Prostate gland (tissue), 2 donors: ENCODE measurements at regions not wholly inside any gene's neighbourhood (a gene's known extent, or its start where the extent isn't known, plus 50 kb on each side); places are given as distances from the start of the nearest gene placed in this dataset.
"Not testable (repeated sequence)": the region's sequence is repeated elsewhere in the genome, so short reads cannot be mapped to it uniquely, and the experiment has no call there.

Experiments used
- DNase-seq: peaks from one replicate; pipeline ENCODE4 v3.0.0-alpha.2; 2019; ENCODE audit warnings: low spot score
- H3K27ac ChIP-seq, 2 donors: fragments of 200-600 bp; sonication (generic); 2 replicates each; pipeline ENCODE4 v1.5.1; 2017 to 2019
- H3K27me3 ChIP-seq: fragments of 200-600 bp; sonication (generic); replicated peaks from 2 replicates; pipeline ENCODE4 v1.5.1; 2019; ENCODE audit not compliant: insufficient read depth
- H3K36me3 ChIP-seq, 2 donors: fragments of 200-600 bp; sonication (generic); 1 replicate in 1 of 2; 2 replicates in 1 of 2; pipeline versions ENCODE4 v1.5.1 to v1.8.1; 2017 to 2019
- H3K4me1 ChIP-seq: fragments of 200-600 bp; sonication (generic); replicated peaks from 2 replicates; pipeline ENCODE4 v1.5.1; 2019
- H3K4me3 ChIP-seq, 2 donors: fragments of 200-600 bp; sonication (generic); 2 replicates each; pipeline ENCODE4 v1.5.1; 2017 to 2019
- H3K9me3 ChIP-seq: fragments of 200-600 bp; sonication (generic); 2 replicates; pipeline ENCODE4 v1.5.1; 2017
- CTCF ChIP-seq, 4 experiments: fragments of 200-600 bp in 2 of 4; fragments of 450-650 bp in 2 of 4; sonication (generic) in 2 of 4; IDR thresholded peaks; 1 replicate in 3 of 4; 2 replicates in 1 of 4; pipeline ENCODE4 v1.5.1; 2016 to 2019; ENCODE audit warnings: antibody characterized with exemption in 4 of 4, mild to moderate bottlenecking in 2 of 4, moderate library complexity in 2 of 4
- POLR2A ChIP-seq: fragments of 450-650 bp; IDR thresholded peaks from one replicate; pipeline ENCODE4 v1.6.1; 2016; ENCODE audit warnings: antibody characterized with exemption, mild to moderate bottlenecking
- POLR2AphosphoS5 ChIP-seq: sonication (generic); formaldehyde crosslinking; IDR thresholded peaks from one replicate; pipeline ENCODE4 v1.6.1; 2017; ENCODE audit warnings: antibody characterized with exemption
- WGBS: methylation state at CpG from one replicate; pipeline ENCODE4 v1.1.5; 2018; 5-methylcytosine and 5-hydroxymethylcytosine counted together
- intact Hi-C: fragments of 100-400 bp; cut with DNase I; formaldehyde crosslinking; loops from one replicate; pipeline ENCODE4 v1.14.2; 2022

GRCh38 chrX:120719622-120720021, 89.8 kb upstream of the C1GALT1C1 start:
- WGBS, result 82% methylated on average over 2 of the region's 2 CpGs
- intact Hi-C loops, result no loop called here

GRCh38 chrX:120718969-120719368, 89.1 kb upstream of the C1GALT1C1 start:
- TF ChIP-seq CTCF (IDR thresholded peaks at IDR 0.05), result no peak
- TF ChIP-seq POLR2AphosphoS5, result no peak
- TF ChIP-seq POLR2A, result no peak
- no peak for DNase-seq
- H3K9me3 ChIP-seq, result no peaks in the 10 kb centered on the region
- intact Hi-C loops, result no loop called here
- H3K27ac ChIP-seq, result no peak overlapping the region
- 100% methylated on average over 2 of the region's 2 CpGs for WGBS
- H3K36me3 ChIP-seq, result no peaks in the 10 kb centered on the region
- H3K27me3 ChIP-seq, result no peaks in the 10 kb centered on the region
- H3K4me3 ChIP-seq, result no peak overlapping the region
- no peaks in the 10 kb centered on the region for H3K4me1 ChIP-seq

More at GRCh38 chrX:120719622-120720021, 89.8 kb upstream of the C1GALT1C1 start:
- no peaks in the 10 kb centered on the region for H3K4me1 ChIP-seq
- no peaks in the 10 kb centered on the region for H3K36me3 ChIP-seq
- no peak overlapping the region for H3K4me3 ChIP-seq
- H3K9me3 ChIP-seq, result no peaks in the 10 kb centered on the region
- H3K27me3 ChIP-seq, result no peaks in the 10 kb centered on the region
- no peak for TF ChIP-seq POLR2AphosphoS5
- no peak for TF ChIP-seq POLR2A
- TF ChIP-seq CTCF (IDR thresholded peaks at IDR 0.05), result no peak
- no peak for DNase-seq
- no peak overlapping the region for H3K27ac ChIP-seq

- H3K27ac ChIP-seq, H3K36me3 ChIP-seq, intact Hi-C loops, DNase-seq, H3K4me1 ChIP-seq, H3K9me3 ChIP-seq, H3K27me3 ChIP-seq, H3K4me3 ChIP-seq: not testable (repeated sequence)
- WGBS, result 98% methylated on average over 2 of the region's 2 CpGs
Measured at GRCh38 chrX:120702337-120702736, 72.5 kb upstream of the C1GALT1C1 start.

- intact Hi-C loops, result no loop called here
- no peak overlapping the region for H3K4me3 ChIP-seq
- no peaks in the 10 kb centered on the region for H3K9me3 ChIP-seq
- TF ChIP-seq CTCF (IDR thresholded peaks at IDR 0.05), result no peak
- no peak for TF ChIP-seq POLR2A
- no peak for TF ChIP-seq POLR2AphosphoS5
- no peak overlapping the region for H3K27ac ChIP-seq
- no peaks in the 10 kb centered on the region for H3K4me1 ChIP-seq
- H3K36me3 ChIP-seq, result no peaks in the 10 kb centered on the region
- DNase-seq, result no peak
- no peaks in the 10 kb centered on the region for H3K27me3 ChIP-seq
Measured at GRCh38 chrX:120697053-120697452, 67.2 kb upstream of the C1GALT1C1 start.

GRCh38 chrX:120692319-120692718, 62.5 kb upstream of the C1GALT1C1 start:
- DNase-seq, result no peak
- Histone ChIP-seq H3K27ac (no peak overlapping the region), H3K36me3 (no peaks in the 10 kb centered on the region), H3K27me3 (no peaks in the 10 kb centered on the region), H3K4me3 (no peak overlapping the region), H3K9me3 (no peaks in the 10 kb centered on the region), H3K4me1 (no peaks in the 10 kb centered on the region)
- intact Hi-C loops, result no loop called here
- TF ChIP-seq CTCF (IDR thresholded peaks at IDR 0.05) (no peak), POLR2A (no peak), POLR2AphosphoS5 (no peak)
- 88% methylated on average over 2 of the region's 2 CpGs for WGBS
